Medulla oblongata (tissue), 1 donor: ENCODE measurements at regions not wholly inside any gene's neighbourhood (a gene's known extent, or its start where the extent isn't known, plus 50 kb on each side); places are given as distances from the start of the nearest gene placed in this dataset.

ENCODE experiments used
- DNase-seq: peaks from one replicate; pipeline ENCODE4 v3.0.0-alpha.2; 2015; ENCODE audit errors: extremely low spot score

GRCh38 chr13:63436325-63436668, 2020.6 kb upstream of the PCDH20 start:
- DNase-seq: no peak

- no peak for DNase-seq
These were observed 2020.1 kb upstream of the PCDH20 start for GRCh38 chr13:63435667-63436324.

- DNase-seq: no peak
These were observed 2018.0 kb upstream of the PCDH20 start for GRCh38 chr13:63433546-63434150.

GRCh38 chr13:63427170-63427569, 2011.5 kb upstream of the PCDH20 start:
- DNase-seq: no peak

- no peak for DNase-seq
These were observed 2009.5 kb upstream of the PCDH20 start for GRCh38 chr13:63425131-63425530.

GRCh38 chr13:63421123-63421522, 2005.5 kb upstream of the PCDH20 start:
- no peak for DNase-seq

- no peak for DNase-seq
These were observed 2005.0 kb upstream of the PCDH20 start for GRCh38 chr13:63420685-63421084.

GRCh38 chr13:63414247-63414646, 1998.6 kb upstream of the PCDH20 start:
- no peak for DNase-seq

- no peak for DNase-seq
These were observed 1994.2 kb upstream of the PCDH20 start for GRCh38 chr13:63409791-63410351.

- no peak for DNase-seq
These were observed 1992.9 kb upstream of the PCDH20 start for GRCh38 chr13:63408331-63409189.

GRCh38 chr13:63403733-63404132, 1988.1 kb upstream of the PCDH20 start:
- DNase-seq: no peak

GRCh38 chr13:63396746-63397145, 1981.1 kb upstream of the PCDH20 start:
- no peak for DNase-seq

- no peak for DNase-seq
These were observed 1977.5 kb upstream of the PCDH20 start for GRCh38 chr13:63393112-63393511.

- DNase-seq: no peak
These were observed 1974.1 kb upstream of the PCDH20 start for GRCh38 chr13:63389756-63390155.

GRCh38 chr13:63381078-63381859, 1965.6 kb upstream of the PCDH20 start:
- DNase-seq: no peak

- no peak for DNase-seq
These were observed 1962.3 kb upstream of the PCDH20 start for GRCh38 chr13:63377986-63378385.

- no peak for DNase-seq
These were observed 1954.5 kb upstream of the PCDH20 start for GRCh38 chr13:63370101-63370500.

- DNase-seq: no peak
These were observed 1952.0 kb upstream of the PCDH20 start for GRCh38 chr13:63367522-63368198.

- DNase-seq: no peak
These were observed 1948.5 kb upstream of the PCDH20 start for GRCh38 chr13:63364159-63364558.

GRCh38 chr13:63351533-63351932, 1935.9 kb upstream of the PCDH20 start:
- no peak for DNase-seq

GRCh38 chr13:63351081-63351480, 1935.4 kb upstream of the PCDH20 start:
- no peak for DNase-seq
